ENCODE measurements at regions not wholly inside any gene's neighbourhood (a gene's known extent, or its start where the extent isn't known, plus 50 kb on each side); places are given as distances from the start of the nearest gene placed in this dataset.

- no peak for DNase-seq
Measured at GRCh38 chr6:147870506-147871110, 362.1 kb downstream of the SAMD5 start.

GRCh38 chr6:147872002-147872401, 363.5 kb downstream of the SAMD5 start:
- no peak for DNase-seq

- DNase-seq, result no peak
Measured at GRCh38 chr6:147873816-147874215, 365.3 kb downstream of the SAMD5 start.

- no peak for DNase-seq
Measured at GRCh38 chr6:147874322-147874721, 365.8 kb downstream of the SAMD5 start.

GRCh38 chr6:147879031-147879580, 370.6 kb downstream of the SAMD5 start:
- DNase-seq, result no peak

GRCh38 chr6:147881432-147881831, 372.9 kb downstream of the SAMD5 start:
- DNase-seq, result no peak

GRCh38 chr6:147888374-147888773, 379.9 kb downstream of the SAMD5 start:
- DNase-seq, result no peak

GRCh38 chr6:147891671-147892070, 383.2 kb downstream of the SAMD5 start:
- DNase-seq, result no peak

GRCh38 chr6:147892476-147892875, 384.0 kb downstream of the SAMD5 start:
- DNase-seq, result no peak

GRCh38 chr6:147895272-147895671, 386.8 kb downstream of the SAMD5 start:
- no peak for DNase-seq

GRCh38 chr6:147900247-147900830, 391.8 kb downstream of the SAMD5 start:
- no peak for DNase-seq

- no peak for DNase-seq
Measured at GRCh38 chr6:147903321-147903720, 394.8 kb downstream of the SAMD5 start.

GRCh38 chr6:147903931-147904330, 395.4 kb downstream of the SAMD5 start:
- no peak for DNase-seq

GRCh38 chr6:147904416-147904815, 395.9 kb downstream of the SAMD5 start:
- no peak for DNase-seq

GRCh38 chr6:147905711-147906110, 397.2 kb downstream of the SAMD5 start:
- no peak for DNase-seq

- DNase-seq, result no peak
Measured at GRCh38 chr6:147906361-147906760, 397.9 kb downstream of the SAMD5 start.

GRCh38 chr6:147909640-147910039, 401.1 kb downstream of the SAMD5 start:
- DNase-seq, result no peak

GRCh38 chr6:147910281-147910680, 401.8 kb downstream of the SAMD5 start:
- no peak for DNase-seq

- no peak for DNase-seq
Measured at GRCh38 chr6:147911057-147911456, 402.6 kb downstream of the SAMD5 start.

GRCh38 chr6:147911686-147912085, 403.2 kb downstream of the SAMD5 start:
- no peak for DNase-seq

- DNase-seq, result no peak
Measured at GRCh38 chr6:147922799-147923198, 414.3 kb downstream of the SAMD5 start.

- no peak for DNase-seq
Measured at GRCh38 chr6:147924598-147924997, 416.1 kb downstream of the SAMD5 start.

GRCh38 chr6:147925826-147926225, 416.8 kb upstream of the SASH1 start:
- no peak for DNase-seq

GRCh38 chr6:147930745-147931144, 411.9 kb upstream of the SASH1 start:
- no peak for DNase-seq

- no peak for DNase-seq
Measured at GRCh38 chr6:147933224-147933623, 409.4 kb upstream of the SASH1 start.
